T-cell (primary cell): ENCODE measurements at regions not wholly inside any gene's neighbourhood (a gene's known extent, or its start where the extent isn't known, plus 50 kb on each side); places are given as distances from the start of the nearest gene placed in this dataset.

Experiments used
- ATAC-seq, 4 experiments: fragments of 200-7000 bp in 3 of 4; fragments of 150-1000 bp in 1 of 4; cut with Tn5 transposase; replicated peaks in 1 of 4; 1 replicate in 3 of 4; 2 replicates in 1 of 4; pipeline ENCODE4 v1.10.0; 2021; ENCODE audit warnings: moderate library complexity in 3 of 4, mild to moderate bottlenecking in 2 of 4, moderate number of reproducible peaks in 1 of 4
- CTCF ChIA-PET, 2 donors: fragments of 300-600 bp; sonication (Branson Sonifier 250); formaldehyde crosslinking; loops; one replicate each; lab custom pipeline; 2022; ENCODE audit warnings: antibody characterized with exemption in 2 of 2; lab: Charles Lee
- POLR2A ChIA-PET, 2 donors: fragments of 300-600 bp; sonication (Branson Sonifier 250); formaldehyde crosslinking; loops; one replicate each; lab custom pipeline; 2022; ENCODE audit warnings: antibody characterized with exemption in 2 of 2; lab: Charles Lee
- DNase-seq, 35 experiments: peaks; one replicate each; pipeline versions ENCODE4 v3.0.0 to v3.0.0-alpha.2; 2013 to 2023
- H3K27ac ChIP-seq: one replicate; pipeline ENCODE4 v1.5.1; 2013; ENCODE audit warnings: low read length
- H3K27me3 ChIP-seq, 2 experiments: replicated peaks in 1 of 2; 1 replicate in 1 of 2; 2 replicates in 1 of 2; pipeline versions ENCODE4 v1.6.1 to v1.7.0; 2013; ENCODE audit warnings: low read length in 1 of 2, mixed read lengths in 1 of 2; ENCODE audit not compliant: control insufficient read depth in 2 of 2, insufficient read depth in 2 of 2; ENCODE audit errors: extremely low read depth in 1 of 2
- H3K36me3 ChIP-seq, 2 donors: 1 replicate in 1 of 2; 2 replicates in 1 of 2; pipeline versions ENCODE4 v1.6.1 to v1.7.0; 2013; ENCODE audit warnings: low read length in 1 of 2; ENCODE audit not compliant: control insufficient read depth in 2 of 2, insufficient read depth in 1 of 2; ENCODE audit errors: extremely low read depth in 1 of 2
- H3K4me1 ChIP-seq, 2 experiments: 1 replicate in 1 of 2; 2 replicates in 1 of 2; pipeline versions ENCODE4 v1.6.1 to v1.7.0; 2013; ENCODE audit warnings: low read length in 2 of 2, mixed read lengths in 1 of 2; ENCODE audit not compliant: insufficient read depth in 2 of 2, control insufficient read depth in 1 of 2; ENCODE audit errors: extremely low read depth in 1 of 2
- H3K4me3 ChIP-seq, 2 donors: 1 replicate in 1 of 2; 2 replicates in 1 of 2; pipeline versions ENCODE4 v1.5.1 to v1.7.0; 2013; ENCODE audit warnings: mild to moderate bottlenecking in 2 of 2, low read length in 1 of 2, moderate library complexity in 1 of 2; ENCODE audit not compliant: control insufficient read depth in 1 of 2; ENCODE audit errors: extremely low read depth in 1 of 2
- H3K9me3 ChIP-seq: 2 replicates; pipeline ENCODE4 v1.7.0; 2013
- H3K27ac Mint-ChIP-seq, 2 donors: one replicate each; pipeline ENCODE4 v1.8.0; 2020 to 2021; ENCODE audit warnings: mild to moderate bottlenecking in 2 of 2, mixed read lengths in 2 of 2
- H3K27me3 Mint-ChIP-seq, 2 donors: one replicate each; pipeline ENCODE4 v1.8.0; 2021 to 2022; ENCODE audit warnings: mixed read lengths in 2 of 2
- H3K36me3 Mint-ChIP-seq: one replicate; pipeline ENCODE4 v1.8.0; 2021; ENCODE audit warnings: mixed read lengths
- H3K4me1 Mint-ChIP-seq, 3 donors: one replicate each; pipeline ENCODE4 v1.8.0; 2020 to 2022; ENCODE audit warnings: mixed read lengths in 3 of 3, mild to moderate bottlenecking in 1 of 3
- H3K4me3 Mint-ChIP-seq, 3 donors: one replicate each; pipeline ENCODE4 v1.8.0; 2020 to 2022; ENCODE audit warnings: mild to moderate bottlenecking in 3 of 3, mixed read lengths in 3 of 3, moderate library complexity in 3 of 3
- H3K9me3 Mint-ChIP-seq, 3 donors: one replicate each; pipeline ENCODE4 v1.8.0; 2020 to 2022; ENCODE audit warnings: mixed read lengths in 3 of 3
- WGBS: methylation state at CpG from one replicate; pipeline ENCODE4 v1.1.5; 2013; ENCODE audit warnings: missing lambda C conversion rate; ENCODE audit not compliant: insufficient coverage; 5-methylcytosine and 5-hydroxymethylcytosine counted together

GRCh38 chr4:74848774-74849173 lies 54.5 kb upstream of the BTC start:
- H3K4me3 Mint-ChIP-seq: no peak overlapping the region
- Histone ChIP-seq H3K27ac (no peak overlapping the region), H3K4me1 (no peaks in the 10 kb centered on the region), H3K9me3 (no peaks in the 10 kb centered on the region), H3K4me3 (no peak overlapping the region), H3K36me3 (no peaks in the 10 kb centered on the region), H3K27me3 (no peaks in the 10 kb centered on the region)
- H3K36me3 Mint-ChIP-seq: no peaks in the 10 kb centered on the region
- H3K27ac Mint-ChIP-seq: no peak overlapping the region
- H3K4me1 Mint-ChIP-seq: no peaks in the 10 kb centered on the region
- DNase-seq (no peak), ATAC-seq (no peak)
- POLR2A ChIA-PET: no interaction called here
- CTCF ChIA-PET: interaction anchor here in 1 of 2 donors (0.7 kb wide), 1 partner anchor 18 kb away, joined by 4 read pairs; no protein-coding TSS in a partner anchor
- WGBS: no CpG with 5 or more reads among the region's 4 CpGs
- peaks cover 0 to 14% of the 10 kb centered on the region in 2 donors for H3K27me3 Mint-ChIP-seq
- peaks cover 3 to 13% (median 4%) of the 10 kb centered on the region in 3 donors for H3K9me3 Mint-ChIP-seq

- Mint-ChIP-seq H3K4me1 (no peaks in the 10 kb centered on the region), H3K27ac (no peak overlapping the region), H3K9me3 (peaks cover 3 to 13% (median 4%) of the 10 kb centered on the region in 3 donors), H3K27me3 (peaks cover 0 to 14% of the 10 kb centered on the region in 2 donors), H3K36me3 (no peaks in the 10 kb centered on the region), H3K4me3 (no peak overlapping the region)
- Histone ChIP-seq H3K4me3 (no peak overlapping the region), H3K9me3 (no peaks in the 10 kb centered on the region), H3K27me3 (no peaks in the 10 kb centered on the region), H3K27ac (no peak overlapping the region), H3K4me1 (no peaks in the 10 kb centered on the region), H3K36me3 (no peaks in the 10 kb centered on the region)
- ChIA-PET CTCF (no interaction called here), POLR2A (no interaction called here)
- no CpG with 5 or more reads among the region's 1 CpG for WGBS
- DNase-seq: no peak
- no peak for ATAC-seq
Observed at GRCh38 chr4:74845834-74846233, 51.5 kb upstream of the BTC start.
